GM23338 (cell line): ENCODE measurements at regions not wholly inside any gene's neighbourhood (a gene's known extent, or its start where the extent isn't known, plus 50 kb on each side); places are given as distances from the start of the nearest gene placed in this dataset.

Experiments used
- ATAC-seq: fragments of 200-7000 bp; cut with Tn5 transposase; 3 replicates; pipeline ENCODE4 v1.9.1; 2020
- DNase-seq: peaks from one replicate; pipeline ENCODE4 v3.0.0-alpha.2; 2015; ENCODE audit warnings: low spot score
- H2AFZ ChIP-seq: fragments of 200-600 bp; sonication (generic); 2 replicates; pipeline ENCODE4 v1.8.0; 2016; ENCODE audit warnings: antibody characterized with exemption, mild to moderate bottlenecking, moderate library complexity
- H3F3A ChIP-seq: fragments of 200-600 bp; sonication (generic); replicated peaks from 2 replicates; pipeline ENCODE4 v1.8.0; 2017; ENCODE audit warnings: antibody characterized with exemption, mixed run types, low read depth
- H3K27ac ChIP-seq: fragments of 200-600 bp; sonication (generic); 2 replicates; pipeline ENCODE4 v1.6.1; 2016; ENCODE audit warnings: low read depth
- H3K27me3 ChIP-seq: fragments of 200-600 bp; sonication (generic); 2 replicates; pipeline ENCODE4 v1.8.0; 2016; ENCODE audit warnings: mild to moderate bottlenecking, mixed run types, moderate library complexity; ENCODE audit not compliant: insufficient read depth
- H3K36me3 ChIP-seq: fragments of 200-600 bp; sonication (generic); 2 replicates; pipeline ENCODE4 v1.8.0; 2016; ENCODE audit warnings: mild to moderate bottlenecking; ENCODE audit not compliant: insufficient read depth
- H3K4me1 ChIP-seq: fragments of 200-600 bp; sonication (generic); 2 replicates; pipeline ENCODE4 v1.8.0; 2016; ENCODE audit warnings: mild to moderate bottlenecking, moderate library complexity; ENCODE audit not compliant: insufficient read depth
- H3K4me2 ChIP-seq: fragments of 200-600 bp; sonication (generic); 2 replicates; pipeline ENCODE4 v1.7.1; 2017; ENCODE audit warnings: mixed run types
- H3K4me3 ChIP-seq: fragments of 200-600 bp; sonication (generic); 2 replicates; pipeline ENCODE4 v1.6.1; 2016; ENCODE audit warnings: mixed run types
- H3K79me2 ChIP-seq: fragments of 200-600 bp; sonication (generic); replicated peaks from 2 replicates; pipeline ENCODE4 v1.8.0; 2017; ENCODE audit warnings: mild to moderate bottlenecking; ENCODE audit not compliant: insufficient read depth
- H3K9me2 ChIP-seq: fragments of 200-600 bp; sonication (generic); 2 replicates; pipeline ENCODE4 v1.8.0; 2017; ENCODE audit not compliant: insufficient read depth
- H4K20me1 ChIP-seq: fragments of 200-600 bp; sonication (generic); replicated peaks from 2 replicates; pipeline ENCODE4 v1.8.0; 2017; ENCODE audit warnings: mild to moderate bottlenecking; ENCODE audit not compliant: insufficient read depth
- H3K27ac Mint-ChIP-seq: 2 replicates; pipeline ENCODE4 v1.8.0; 2020; ENCODE audit warnings: inconsistent platforms, mild to moderate bottlenecking, moderate library complexity, mixed read lengths
- H3K27me3 Mint-ChIP-seq: 3 replicates; pipeline ENCODE4 v1.8.0; 2022; ENCODE audit warnings: low read depth, mild to moderate bottlenecking, moderate library complexity, mixed read lengths, inconsistent platforms; ENCODE audit not compliant: insufficient read depth, poor library complexity
- H3K36me3 Mint-ChIP-seq: 3 replicates; pipeline ENCODE4 v1.8.0; 2021; ENCODE audit warnings: low read depth, mild to moderate bottlenecking, inconsistent platforms, moderate library complexity, mixed read lengths
- H3K4me1 Mint-ChIP-seq: 3 replicates; pipeline ENCODE4 v1.8.0; 2020; ENCODE audit warnings: mild to moderate bottlenecking, inconsistent platforms, mixed read lengths
- H3K4me3 Mint-ChIP-seq: 3 replicates; pipeline ENCODE4 v1.8.0; 2021; ENCODE audit warnings: moderate library complexity, mild to moderate bottlenecking, inconsistent platforms, mixed read lengths
- H3K9me3 Mint-ChIP-seq: 3 replicates; pipeline ENCODE4 v1.8.0; 2020; ENCODE audit warnings: moderate library complexity, mild to moderate bottlenecking, inconsistent platforms, mixed read lengths
- CREB1 ChIP-seq: fragments of 250-450 bp; sonication (Bioruptor Pico); IDR thresholded peaks from 2 replicates; pipeline ENCODE4 v1.5.0; 2020; ENCODE audit warnings: low read depth, mild to moderate bottlenecking, moderate library complexity
- CTCF ChIP-seq, 2 experiments: fragments of 200-600 bp in 1 of 2; sonication (generic) in 1 of 2; conservative IDR thresholded peaks; 2 replicates each; pipeline versions ENCODE4 v1.5.1 to v1.6.1; 2016 to 2017; ENCODE audit warnings: antibody characterized with exemption in 2 of 2, low read depth in 2 of 2, mild to moderate bottlenecking in 2 of 2, moderate library complexity in 1 of 2
- ETS1 ChIP-seq: IDR thresholded peaks from 2 replicates; pipeline ENCODE4 v1.6.1; 2016; ENCODE audit warnings: antibody characterized with exemption
- EZH2 ChIP-seq: fragments of 200-600 bp; sonication (generic); IDR thresholded peaks from one replicate; pipeline ENCODE4 v1.8.0; 2017; ENCODE audit warnings: antibody characterized with exemption, mild to moderate bottlenecking, low read depth; ENCODE audit not compliant: unreplicated experiment
- EZH2phosphoT487 ChIP-seq: fragments of 200-600 bp; sonication (generic); IDR thresholded peaks from one replicate; pipeline ENCODE4 v1.8.1; 2018; ENCODE audit warnings: antibody characterized with exemption; ENCODE audit not compliant: unreplicated experiment
- NANOG ChIP-seq: IDR thresholded peaks from 2 replicates; pipeline ENCODE4 v1.6.1; 2016; ENCODE audit warnings: antibody characterized with exemption, borderline replicate concordance
- REST ChIP-seq: IDR thresholded peaks from one replicate; pipeline ENCODE4 v1.6.1; 2018; ENCODE audit warnings: antibody characterized with exemption; ENCODE audit not compliant: unreplicated experiment
- STAT1 ChIP-seq: IDR thresholded peaks from one replicate; pipeline ENCODE4 v1.6.1; 2016; ENCODE audit warnings: antibody characterized with exemption; ENCODE audit not compliant: unreplicated experiment
- ZNF114 ChIP-seq: fragments of 250-450 bp; sonication (Bioruptor Pico); IDR thresholded peaks from 2 replicates; pipeline ENCODE4 v1.5.0; 2020; ENCODE audit warnings: mild to moderate bottlenecking, moderate library complexity
- ZNF331 ChIP-seq: fragments of 250-450 bp; sonication (Bioruptor Pico); IDR thresholded peaks from 2 replicates; pipeline ENCODE4 v1.5.0; 2020; ENCODE audit warnings: low read depth, mild to moderate bottlenecking, moderate library complexity

GRCh38 chr1:83704350-83704749 is 294.6 kb downstream of the TTLL7 start:
- 0 out of 2 replicates have a peak, but pooled peaks cover 2% of the 10 kb centered on the region for H3K36me3 ChIP-seq
- Mint-ChIP-seq H3K9me3 (peaks cover 6% of the 10 kb centered on the region; the same call in 2 of the 3 replicates), H3K36me3 (peaks cover 2% of the 10 kb centered on the region; the same call in 1 of the 3 replicates), H3K4me3 (no peak overlapping the region), H3K27ac (no peak overlapping the region), H3K27me3 (peaks cover 5% of the 10 kb centered on the region), H3K4me1 (peaks cover 5% of the 10 kb centered on the region; the same call in 2 of the 3 replicates)
- H3K9me2 ChIP-seq, result no peaks in the 10 kb centered on the region
- no peaks in the 10 kb centered on the region for H3K4me1 ChIP-seq
- no peaks in the 10 kb centered on the region for H3K79me2 ChIP-seq
- DNase-seq (peak; percentile 58), ATAC-seq (peak; percentile 42)
- peak overlapping the region; percentile 41; the same call in 1 of the 2 replicates for H2AFZ ChIP-seq
- H4K20me1 ChIP-seq, result no peaks in the 10 kb centered on the region
- no peak overlapping the region for H3K27ac ChIP-seq
- no peaks in the 10 kb centered on the region for H3F3A ChIP-seq
- H3K4me3 ChIP-seq, result no peak overlapping the region
- no peaks in the 10 kb centered on the region for H3K27me3 ChIP-seq
- H3K4me2 ChIP-seq, result no peak overlapping the region
- no peak for TF ChIP-seq EZH2phosphoT487
- no peak for TF ChIP-seq ETS1
- TF ChIP-seq CTCF (conservative IDR thresholded peaks at IDR 0.05; ENCODE audit: low read depth in 2 of 2), result peak in 1 of 2 experiments; percentile 33; a peak in 1 of 4 replicates

- peaks cover 5% of the 10 kb centered on the region for H3K27me3 Mint-ChIP-seq
- H3K36me3 ChIP-seq, result 0 out of 2 replicates have a peak, but pooled peaks cover 2% of the 10 kb centered on the region
- no peaks in the 10 kb centered on the region for H4K20me1 ChIP-seq
- no peaks in the 10 kb centered on the region for H3K27me3 ChIP-seq
- ATAC-seq, result no peak
- H3F3A ChIP-seq, result no peaks in the 10 kb centered on the region
- no peaks in the 10 kb centered on the region for H3K4me1 ChIP-seq
- DNase-seq, result no peak
- H3K4me3 ChIP-seq, result no peak overlapping the region
- H3K27ac ChIP-seq, result no peak overlapping the region
- peaks cover 12% of the 10 kb centered on the region; the same call in 2 of the 3 replicates for H3K9me3 Mint-ChIP-seq
- H3K27ac Mint-ChIP-seq, result no peak overlapping the region
- H3K4me1 Mint-ChIP-seq, result peaks cover 6% of the 10 kb centered on the region
- H2AFZ ChIP-seq, result peak overlapping the region; percentile 38; the same call in 1 of the 2 replicates
- peaks cover 9% of the 10 kb centered on the region; the same call in 1 of the 3 replicates for H3K36me3 Mint-ChIP-seq
- no peak overlapping the region for H3K4me2 ChIP-seq
- H3K4me3 Mint-ChIP-seq, result no peak overlapping the region
- no peaks in the 10 kb centered on the region for H3K9me2 ChIP-seq
- H3K79me2 ChIP-seq, result no peaks in the 10 kb centered on the region
- TF ChIP-seq ZNF114 (CRISPR knock-in tag) (no peak), EZH2phosphoT487 (no peak), NANOG (no peak), CREB1 (CRISPR knock-in tag) (no peak), REST (no peak), EZH2 (no peak), CTCF (conservative IDR thresholded peaks at IDR 0.05; ENCODE audit: low read depth in 2 of 2) (no peak), ZNF331 (CRISPR knock-in tag) (no peak), ETS1 (no peak), STAT1 (no peak)
Measured at GRCh38 chr1:83702356-83702755, 296.6 kb downstream of the TTLL7 start.
